Thoracic aorta (tissue), 2 donors: ENCODE measurements at regions not wholly inside any gene's neighbourhood (a gene's known extent, or its start where the extent isn't known, plus 50 kb on each side); places are given as distances from the start of the nearest gene placed in this dataset.

Source experiments
- ATAC-seq: fragments of 150-250 bp; one replicate; pipeline ENCODE4 v1.8.0; 2017; ENCODE audit warnings: low read depth; ENCODE audit not compliant: insufficient number of reproducible peaks, low FRiP score
- DNase-seq: peaks from one replicate; pipeline ENCODE4 v3.0.0-alpha.2; 2020; ENCODE audit warnings: low spot score
- H3K27ac ChIP-seq, 2 donors: fragments of 200-600 bp; sonication (generic); 1 replicate in 1 of 2; 2 replicates in 1 of 2; pipeline ENCODE4 v1.5.1; 2016; ENCODE audit warnings: mild to moderate bottlenecking in 2 of 2, moderate library complexity in 2 of 2
- H3K27me3 ChIP-seq: fragments of 200-600 bp; sonication (generic); replicated peaks from 2 replicates; pipeline ENCODE4 v1.6.0; 2016; ENCODE audit warnings: mild to moderate bottlenecking; ENCODE audit not compliant: insufficient read depth
- H3K36me3 ChIP-seq: fragments of 200-600 bp; sonication (generic); one replicate; pipeline ENCODE4 v1.5.1; 2016
- H3K4me1 ChIP-seq, 2 donors: fragments of 200-600 bp; sonication (generic); 1 replicate in 1 of 2; 2 replicates in 1 of 2; pipeline versions ENCODE4 v1.5.1 to v1.6.0; 2016; ENCODE audit warnings: low read depth in 2 of 2, mild to moderate bottlenecking in 1 of 2; ENCODE audit not compliant: control insufficient read depth in 1 of 2
- H3K4me3 ChIP-seq: fragments of 200-600 bp; sonication (generic); 2 replicates; pipeline ENCODE4 v1.5.1; 2016; ENCODE audit warnings: mild to moderate bottlenecking
- H3K9me3 ChIP-seq: fragments of 200-600 bp; sonication (generic); 2 replicates; pipeline ENCODE4 v1.5.1; 2016
- TF ChIP-seq, protein P1 (sequence below): fragments of 200-600 bp; sonication (generic); IDR thresholded peaks from one replicate; pipeline ENCODE4 v1.5.1; 2019; ENCODE audit warnings: antibody characterized with exemption

DNA sequence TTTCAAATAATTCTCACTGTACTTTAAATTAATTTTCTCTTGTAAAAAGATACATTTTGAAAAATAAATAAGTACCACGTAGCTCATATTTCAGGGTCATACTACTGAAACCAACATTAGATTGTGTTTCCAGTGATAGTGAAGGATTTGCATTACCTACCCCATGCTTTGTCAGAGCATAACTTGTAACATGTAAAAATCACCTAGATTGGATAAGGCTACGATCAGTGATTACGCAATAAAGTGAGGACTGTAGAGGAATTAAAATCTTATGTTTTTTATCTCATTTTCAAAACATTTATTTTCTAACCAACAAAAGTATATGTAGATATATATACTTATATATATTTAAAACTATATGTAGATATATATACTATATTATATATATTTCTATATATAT lies 89.4 kb upstream of the VRK2 start:
- H3K36me3 ChIP-seq = no peaks in the 10 kb centered on the region
- ATAC-seq (no peak), DNase-seq (no peak)
- H3K4me3 ChIP-seq = no peak overlapping the region
- TF ChIP-seq, protein P1, sequence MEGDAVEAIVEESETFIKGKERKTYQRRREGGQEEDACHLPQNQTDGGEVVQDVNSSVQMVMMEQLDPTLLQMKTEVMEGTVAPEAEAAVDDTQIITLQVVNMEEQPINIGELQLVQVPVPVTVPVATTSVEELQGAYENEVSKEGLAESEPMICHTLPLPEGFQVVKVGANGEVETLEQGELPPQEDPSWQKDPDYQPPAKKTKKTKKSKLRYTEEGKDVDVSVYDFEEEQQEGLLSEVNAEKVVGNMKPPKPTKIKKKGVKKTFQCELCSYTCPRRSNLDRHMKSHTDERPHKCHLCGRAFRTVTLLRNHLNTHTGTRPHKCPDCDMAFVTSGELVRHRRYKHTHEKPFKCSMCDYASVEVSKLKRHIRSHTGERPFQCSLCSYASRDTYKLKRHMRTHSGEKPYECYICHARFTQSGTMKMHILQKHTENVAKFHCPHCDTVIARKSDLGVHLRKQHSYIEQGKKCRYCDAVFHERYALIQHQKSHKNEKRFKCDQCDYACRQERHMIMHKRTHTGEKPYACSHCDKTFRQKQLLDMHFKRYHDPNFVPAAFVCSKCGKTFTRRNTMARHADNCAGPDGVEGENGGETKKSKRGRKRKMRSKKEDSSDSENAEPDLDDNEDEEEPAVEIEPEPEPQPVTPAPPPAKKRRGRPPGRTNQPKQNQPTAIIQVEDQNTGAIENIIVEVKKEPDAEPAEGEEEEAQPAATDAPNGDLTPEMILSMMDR = no peak
- H3K9me3 ChIP-seq = no peaks in the 10 kb centered on the region
- H3K27me3 ChIP-seq = no peaks in the 10 kb centered on the region
- no peak overlapping the region for H3K27ac ChIP-seq
- no peaks in the 10 kb centered on the region for H3K4me1 ChIP-seq

DNA sequence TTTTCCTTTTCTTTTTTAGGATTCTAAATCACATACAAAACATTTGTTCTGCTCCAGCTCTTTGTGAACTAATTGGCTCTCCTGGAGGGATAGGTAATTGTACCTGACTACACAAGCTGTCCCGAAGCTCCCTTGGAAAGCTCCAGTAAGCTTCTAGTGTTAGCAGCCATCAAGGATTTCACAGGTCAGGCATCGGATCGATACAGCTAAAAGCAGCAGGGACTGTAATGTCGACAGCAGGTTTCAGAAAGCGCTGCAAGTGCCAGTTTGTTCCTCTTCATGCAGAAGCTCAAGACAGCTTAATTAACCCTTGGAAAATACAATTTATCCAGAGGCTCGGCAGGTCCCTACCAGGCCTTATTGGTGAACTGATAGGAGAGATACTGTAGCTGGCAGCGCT lies 87.2 kb upstream of the VRK2 start:
- TF ChIP-seq, protein P1 = no peak
- H3K36me3 ChIP-seq = no peaks in the 10 kb centered on the region
- H3K4me1 ChIP-seq = no peaks in the 10 kb centered on the region
- no peaks in the 10 kb centered on the region for H3K9me3 ChIP-seq
- H3K4me3 ChIP-seq = no peak overlapping the region
- no peak overlapping the region for H3K27ac ChIP-seq
- ATAC-seq (no peak), DNase-seq (no peak)
- no peaks in the 10 kb centered on the region for H3K27me3 ChIP-seq

DNA sequence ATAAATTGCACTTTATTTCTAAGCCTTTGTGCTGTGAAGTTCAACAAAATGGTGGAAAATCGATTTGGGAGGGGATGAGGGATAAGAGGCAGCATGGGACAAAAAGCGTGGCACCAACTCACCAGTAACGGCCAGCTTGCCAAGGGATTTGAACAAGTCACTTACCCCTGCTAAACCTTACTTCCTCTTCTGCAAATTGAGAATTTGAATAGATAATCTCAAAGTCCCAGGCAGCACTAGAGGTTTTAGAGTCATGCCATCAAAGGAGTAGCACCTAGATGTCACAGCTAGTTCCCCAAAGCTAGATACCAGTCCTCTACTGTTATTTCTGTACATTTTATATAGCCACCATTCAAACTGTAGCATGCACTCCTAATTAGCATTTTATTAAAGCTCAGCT lies 83.7 kb upstream of the VRK2 start:
- TF ChIP-seq, protein P1 = no peak
- H3K9me3 ChIP-seq = no peaks in the 10 kb centered on the region

DNA sequence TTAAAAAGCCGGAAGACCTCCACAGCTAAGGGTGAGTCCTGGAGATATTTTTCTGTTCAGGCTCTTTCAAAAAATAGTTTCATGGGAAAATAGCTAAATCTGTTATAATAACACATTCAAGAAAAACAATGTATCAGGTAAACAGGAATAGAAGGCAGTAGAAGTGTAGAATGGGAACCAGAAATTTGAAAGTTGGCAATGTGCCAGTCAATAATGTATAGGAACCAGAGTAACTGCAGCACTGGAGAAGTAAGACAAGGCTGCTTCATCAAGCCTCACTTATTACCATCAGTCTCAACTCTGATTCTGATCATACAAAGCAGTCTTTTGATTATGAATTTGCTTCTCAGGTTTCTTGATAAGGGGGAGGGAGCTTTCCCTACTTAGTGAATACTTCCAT lies 81.4 kb upstream of the VRK2 start:
- ATAC-seq = no peak
- no peak for DNase-seq
- Histone ChIP-seq H3K27ac (no peak overlapping the region), H3K36me3 (no peaks in the 10 kb centered on the region), H3K9me3 (no peaks in the 10 kb centered on the region), H3K4me1 (no peaks in the 10 kb centered on the region), H3K27me3 (no peaks in the 10 kb centered on the region), H3K4me3 (no peak overlapping the region)
- TF ChIP-seq, protein P1 = no peak

More for the DNA sequence above, 83.7 kb upstream of the VRK2 start:
- DNase-seq (no peak), ATAC-seq (no peak)
- Histone ChIP-seq H3K4me1 (no peaks in the 10 kb centered on the region), H3K36me3 (no peaks in the 10 kb centered on the region), H3K4me3 (no peak overlapping the region), H3K27ac (no peak overlapping the region), H3K27me3 (no peaks in the 10 kb centered on the region)

GRCh38 chr2:57965961-57966360 lies 80.6 kb upstream of the VRK2 start:
- Histone ChIP-seq H3K4me3 (no peak overlapping the region), H3K27me3 (no peaks in the 10 kb centered on the region), H3K4me1 (no peaks in the 10 kb centered on the region), H3K36me3 (no peaks in the 10 kb centered on the region), H3K27ac (no peak overlapping the region), H3K9me3 (no peaks in the 10 kb centered on the region)
- DNase-seq (no peak), ATAC-seq (no peak)
- TF ChIP-seq, protein P1 = no peak
